Loucy (cell line): ENCODE measurements at regions not wholly inside any gene's neighbourhood (a gene's known extent, or its start where the extent isn't known, plus 50 kb on each side); places are given as distances from the start of the nearest gene placed in this dataset.

Experiments used
- EZH2phosphoT487 ChIP-seq: fragments of 200-600 bp; IDR thresholded peaks from 2 replicates; pipeline ENCODE4 v1.6.1; 2018; ENCODE audit warnings: antibody characterized with exemption, mild to moderate bottlenecking, moderate library complexity, borderline replicate concordance
- TF ChIP-seq, protein P1 (sequence below): fragments of 200-600 bp; sonication (generic); conservative IDR thresholded peaks from 2 replicates; pipeline ENCODE4 v1.5.1; 2014; ENCODE audit warnings: mild to moderate bottlenecking, antibody characterized with exemption, low read length

DNA sequence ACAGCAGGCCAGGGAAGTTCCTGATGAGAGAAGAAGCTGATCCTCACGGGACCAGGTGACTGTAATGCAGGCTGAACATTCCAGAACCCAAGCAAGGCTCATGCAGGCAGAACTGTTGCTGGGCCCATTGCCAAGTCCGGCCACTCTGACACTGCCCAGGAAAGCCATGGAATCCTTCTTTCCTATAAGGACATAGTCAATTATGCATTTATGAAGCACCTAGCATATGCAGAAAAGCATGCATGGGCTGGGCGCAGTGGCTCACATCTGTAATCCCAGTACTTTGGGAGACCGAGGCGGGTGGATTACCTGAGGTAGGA is 83.7 kb upstream of the SLC1A3 start:
- TF ChIP-seq, protein P1, sequence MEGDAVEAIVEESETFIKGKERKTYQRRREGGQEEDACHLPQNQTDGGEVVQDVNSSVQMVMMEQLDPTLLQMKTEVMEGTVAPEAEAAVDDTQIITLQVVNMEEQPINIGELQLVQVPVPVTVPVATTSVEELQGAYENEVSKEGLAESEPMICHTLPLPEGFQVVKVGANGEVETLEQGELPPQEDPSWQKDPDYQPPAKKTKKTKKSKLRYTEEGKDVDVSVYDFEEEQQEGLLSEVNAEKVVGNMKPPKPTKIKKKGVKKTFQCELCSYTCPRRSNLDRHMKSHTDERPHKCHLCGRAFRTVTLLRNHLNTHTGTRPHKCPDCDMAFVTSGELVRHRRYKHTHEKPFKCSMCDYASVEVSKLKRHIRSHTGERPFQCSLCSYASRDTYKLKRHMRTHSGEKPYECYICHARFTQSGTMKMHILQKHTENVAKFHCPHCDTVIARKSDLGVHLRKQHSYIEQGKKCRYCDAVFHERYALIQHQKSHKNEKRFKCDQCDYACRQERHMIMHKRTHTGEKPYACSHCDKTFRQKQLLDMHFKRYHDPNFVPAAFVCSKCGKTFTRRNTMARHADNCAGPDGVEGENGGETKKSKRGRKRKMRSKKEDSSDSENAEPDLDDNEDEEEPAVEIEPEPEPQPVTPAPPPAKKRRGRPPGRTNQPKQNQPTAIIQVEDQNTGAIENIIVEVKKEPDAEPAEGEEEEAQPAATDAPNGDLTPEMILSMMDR: no peak
- TF ChIP-seq EZH2phosphoT487: no peak
